Stimulated activated CD8-positive, alpha-beta memory T cell treated with anti-CD3 and anti-CD28 coated beads, Interleukin-12 subunit alpha, Interleukin-12 subunit beta, amount 100 ng/mL, for 1 hour (primary cell): ENCODE measurements at regions not wholly inside any gene's neighbourhood (a gene's known extent, or its start where the extent isn't known, plus 50 kb on each side); places are given as distances from the start of the nearest gene placed in this dataset.

Experiments used
- DNase-seq: peaks from one replicate; pipeline ENCODE4 v3.0.0-alpha.2; 2020; ENCODE audit warnings: low read depth

DNA sequence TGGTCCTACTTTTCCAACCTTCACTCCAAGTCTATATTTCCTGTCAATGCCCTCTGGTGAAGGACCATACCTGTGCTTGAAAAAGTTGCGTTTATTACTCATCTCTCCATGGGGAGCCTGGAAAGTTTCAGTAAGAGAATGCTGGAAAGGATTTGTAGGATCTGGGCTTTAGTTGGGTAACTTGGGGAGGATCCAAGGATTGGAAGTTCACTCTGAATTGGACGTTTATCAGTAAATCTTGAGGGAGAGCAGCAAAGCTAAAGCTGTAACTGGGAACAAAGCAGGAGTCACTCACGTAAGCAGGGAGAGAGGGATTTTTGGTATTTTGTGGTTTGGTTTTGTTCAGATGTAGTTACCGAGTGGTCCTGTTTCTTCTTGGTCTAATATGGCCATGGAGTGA, 51.4 kb upstream of the NPVF start:
- DNase-seq: no peak

- no peak for DNase-seq
Measured at GRCh38 chr7:25280181-25280580, 51.9 kb upstream of the NPVF start.

DNA sequence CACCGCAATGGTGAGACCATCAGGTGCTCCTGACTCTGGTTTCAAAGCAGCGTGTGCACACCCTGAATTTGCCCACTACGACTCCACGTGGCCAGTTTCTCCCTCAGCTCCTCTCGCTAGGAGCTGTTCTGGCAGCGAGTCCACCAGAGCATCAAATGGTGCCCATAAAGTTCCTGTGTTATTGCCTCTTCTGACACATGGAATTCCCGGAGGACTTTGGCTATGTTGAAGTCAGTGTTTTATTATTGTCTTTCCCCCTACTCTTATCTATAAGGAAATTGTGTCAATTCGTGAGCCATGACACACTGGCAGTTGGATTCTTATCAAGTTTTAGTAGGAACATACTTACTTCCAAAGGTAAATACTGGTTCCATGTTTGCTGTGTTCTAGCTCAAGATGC, 53.9 kb upstream of the NPVF start:
- DNase-seq: no peak

DNA sequence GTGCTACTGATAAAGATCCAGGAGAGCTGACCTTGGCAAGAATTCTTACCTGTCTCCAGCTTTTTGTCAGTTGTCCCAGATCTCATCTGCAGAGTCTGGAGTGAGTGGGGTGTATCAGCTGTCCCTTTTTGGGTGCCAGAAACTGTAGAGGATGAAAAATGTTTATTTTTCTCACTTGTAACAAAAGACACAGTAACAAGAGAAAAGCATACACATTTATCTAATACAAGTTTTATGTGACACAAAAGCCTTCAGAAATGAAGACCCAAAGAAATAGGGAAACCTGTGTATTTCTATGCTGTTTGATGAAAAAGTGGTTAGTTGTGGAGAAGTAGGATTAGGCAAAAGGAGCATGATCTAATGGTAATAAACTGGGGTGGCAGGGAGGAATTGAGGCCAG, 58.5 kb upstream of the NPVF start:
- DNase-seq: no peak

DNA sequence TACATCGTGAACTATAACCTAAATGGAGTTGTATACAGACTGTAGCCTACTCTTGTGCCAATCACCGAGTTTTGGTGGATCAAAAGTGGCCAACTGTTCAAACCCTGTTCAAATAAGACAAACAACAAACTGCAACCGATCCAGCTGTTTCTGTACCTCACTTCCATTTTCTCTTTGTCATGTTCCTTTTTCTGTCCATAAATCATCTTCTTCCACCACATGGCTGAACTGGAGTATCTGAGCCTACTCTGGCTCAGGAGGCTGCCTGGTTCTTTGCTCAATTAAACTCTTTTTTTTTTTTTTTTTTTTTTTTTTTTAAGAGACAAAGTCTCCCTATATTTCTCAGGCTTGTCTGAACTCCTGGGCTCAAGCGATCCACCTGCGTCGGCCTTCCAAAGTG, 59.0 kb upstream of the NPVF start:
- no peak for DNase-seq

GRCh38 chr7:25288556-25289307, 60.4 kb upstream of the NPVF start:
- no peak for DNase-seq

- no peak for DNase-seq
Measured at GRCh38 chr7:25289518-25289917, 61.2 kb upstream of the NPVF start.

DNA sequence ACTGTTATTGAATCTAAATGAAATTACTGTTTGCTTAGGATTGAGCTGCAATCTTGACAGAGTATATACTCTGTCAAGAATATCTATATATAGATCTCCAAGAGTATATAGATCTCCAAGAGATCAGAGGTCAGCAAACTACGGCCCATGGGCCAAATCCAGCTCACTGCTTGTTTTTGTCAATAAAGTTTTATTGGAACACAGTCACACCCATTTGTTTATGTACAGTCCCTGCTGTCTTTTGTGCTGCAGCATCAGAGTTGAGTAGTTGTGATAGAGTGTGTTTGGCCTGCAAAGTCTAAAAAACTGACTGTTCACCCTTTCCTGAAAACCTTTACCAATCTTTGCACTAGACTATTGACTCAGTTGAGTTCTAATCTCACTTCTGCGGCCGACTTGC, 66.3 kb upstream of the NPVF start:
- DNase-seq: no peak

DNA sequence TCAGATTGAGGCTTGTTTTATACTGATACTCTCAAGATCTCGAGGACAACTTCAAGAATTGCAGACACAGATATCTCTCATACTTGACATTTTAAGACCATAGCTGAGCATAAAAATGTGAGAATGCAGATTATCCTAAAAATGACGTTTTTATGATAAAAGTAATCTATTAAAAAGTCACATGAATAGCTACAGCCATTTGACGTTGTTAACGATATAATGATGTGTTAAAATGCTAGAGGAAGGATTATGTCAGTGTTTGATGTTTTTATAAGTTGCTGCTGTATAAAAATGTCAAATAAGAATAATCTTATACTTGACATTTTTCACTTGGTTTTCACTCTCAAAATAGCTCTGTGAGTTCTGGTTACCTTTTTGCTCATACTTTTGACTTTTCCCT, 67.1 kb upstream of the NPVF start:
- no peak for DNase-seq

DNA sequence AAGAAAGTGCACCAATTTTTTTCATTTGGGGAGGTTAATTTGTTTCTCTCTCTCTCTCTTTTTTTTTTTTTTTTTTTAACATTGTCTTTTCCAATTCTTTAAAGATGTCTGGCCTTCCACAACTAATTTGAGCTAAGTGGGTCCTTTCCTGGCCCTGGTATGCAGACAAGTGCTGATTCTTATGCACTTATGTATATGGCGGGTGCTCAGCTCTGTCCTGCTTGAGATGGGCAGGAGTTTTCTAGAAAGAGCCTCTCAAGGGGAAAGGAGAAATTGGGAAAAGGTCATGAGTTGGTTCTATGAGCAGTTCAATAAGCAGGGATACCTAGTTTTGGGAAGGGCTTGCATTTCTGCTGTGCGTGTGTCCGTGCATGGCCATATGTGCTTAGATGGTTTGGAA, 67.8 kb upstream of the NPVF start:
- no peak for DNase-seq

- DNase-seq: no peak
Measured at GRCh38 chr7:25297278-25297677, 69.0 kb upstream of the NPVF start.

DNA sequence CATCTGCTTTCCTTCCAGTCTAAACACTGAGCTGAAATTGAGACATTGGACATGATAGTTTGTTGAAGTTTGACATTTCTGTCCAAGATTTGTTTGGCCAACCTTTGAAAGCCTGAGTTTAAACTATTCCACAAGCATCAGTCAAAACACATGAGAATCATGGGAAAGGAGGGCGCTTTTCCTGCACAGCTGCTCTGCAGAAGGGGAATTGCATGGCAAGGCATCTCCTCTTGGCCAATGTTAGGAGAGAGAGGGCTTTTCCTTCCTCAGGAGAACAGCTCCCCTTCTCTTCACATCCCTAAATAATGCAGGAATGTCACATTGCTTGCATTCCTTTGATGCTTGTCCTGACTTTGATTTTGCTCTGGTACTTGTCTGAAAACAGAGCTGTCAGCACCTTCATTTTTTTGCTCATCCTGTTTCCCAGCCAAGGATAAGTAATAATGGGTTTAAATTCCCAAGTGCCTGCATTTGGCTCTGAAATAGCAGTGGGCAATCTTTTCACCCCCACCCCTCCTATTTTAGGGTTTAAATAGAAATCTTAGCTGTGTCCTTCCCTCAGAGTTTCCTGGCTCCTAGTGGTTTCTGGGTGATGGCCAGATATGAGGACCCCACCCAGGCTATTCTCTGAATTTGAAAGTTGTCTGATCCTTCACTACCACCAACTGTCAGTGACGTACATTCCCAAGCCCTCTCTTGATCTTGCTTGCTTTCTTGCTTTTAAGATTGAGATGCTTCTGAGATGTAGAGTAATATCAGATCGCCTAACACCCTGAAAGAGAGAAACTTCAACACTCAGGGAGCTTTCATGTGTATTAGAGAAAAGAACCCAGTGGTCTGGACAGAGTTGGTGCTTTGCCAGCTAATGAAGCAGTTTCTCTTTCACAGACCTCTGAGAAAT, 75.2 kb upstream of the NPVF start:
- DNase-seq: no peak

DNA sequence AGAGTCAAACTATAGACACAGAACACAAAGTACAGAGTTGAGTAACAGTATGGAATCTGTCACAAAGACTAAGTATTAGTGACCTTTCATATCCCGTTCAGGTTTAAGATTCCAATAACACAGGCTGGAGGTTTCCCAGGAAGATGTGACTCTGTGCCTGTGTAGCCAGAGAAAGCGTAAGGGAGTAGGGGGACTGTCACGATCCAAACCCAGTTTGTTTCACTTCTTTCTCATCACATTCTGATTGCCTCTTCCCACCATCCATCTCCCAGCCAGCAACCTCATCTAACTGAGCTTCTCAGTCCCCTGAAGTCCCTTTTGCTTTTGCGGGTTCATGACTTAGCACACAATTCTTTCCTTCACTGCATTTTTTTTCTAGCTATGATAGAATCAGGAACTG, 76.4 kb upstream of the NPVF start:
- no peak for DNase-seq

GRCh38 chr7:25305831-25306230, 77.5 kb upstream of the NPVF start:
- DNase-seq: no peak

GRCh38 chr7:25307624-25308023, 79.3 kb upstream of the NPVF start:
- DNase-seq: no peak

GRCh38 chr7:25308246-25308645, 80.0 kb upstream of the NPVF start:
- DNase-seq: no peak

DNA sequence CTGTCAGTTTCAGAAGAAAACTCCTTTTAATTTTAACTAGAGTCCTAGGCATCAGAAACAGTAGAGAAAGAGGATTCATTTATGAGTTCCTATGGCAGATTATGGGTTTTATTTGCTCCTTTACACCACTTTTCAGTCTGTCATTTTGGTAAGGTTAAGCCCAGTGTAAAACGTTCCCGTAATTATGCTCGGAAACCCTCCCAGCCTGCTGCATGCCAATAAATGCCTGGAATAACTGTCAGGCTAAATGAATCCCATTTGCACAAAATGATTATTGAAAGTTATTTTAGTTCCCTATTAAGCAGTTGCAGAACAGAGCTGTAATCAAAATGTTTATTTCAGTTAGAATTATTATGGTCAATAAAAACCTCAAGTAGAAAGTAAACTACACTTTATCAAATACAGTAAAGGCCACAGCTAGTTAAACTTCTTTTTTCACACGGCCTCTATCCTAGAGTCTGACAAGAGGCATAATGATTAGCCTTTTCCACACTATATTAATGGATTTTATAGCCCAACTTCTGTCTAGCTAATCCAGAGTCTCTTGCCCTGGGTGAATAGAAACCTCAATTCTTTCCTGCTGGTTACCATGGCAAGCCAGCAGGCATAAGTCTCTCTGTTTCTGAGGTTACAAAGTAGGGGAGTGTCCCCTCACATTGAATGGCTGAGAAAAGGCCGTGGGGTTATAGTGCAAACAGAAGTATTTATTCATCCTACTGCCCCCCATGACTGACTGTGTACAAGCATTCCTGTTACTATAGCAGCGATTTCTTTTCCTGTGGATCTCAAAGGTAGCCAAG, 80.8 kb upstream of the NPVF start:
- DNase-seq: no peak

DNA sequence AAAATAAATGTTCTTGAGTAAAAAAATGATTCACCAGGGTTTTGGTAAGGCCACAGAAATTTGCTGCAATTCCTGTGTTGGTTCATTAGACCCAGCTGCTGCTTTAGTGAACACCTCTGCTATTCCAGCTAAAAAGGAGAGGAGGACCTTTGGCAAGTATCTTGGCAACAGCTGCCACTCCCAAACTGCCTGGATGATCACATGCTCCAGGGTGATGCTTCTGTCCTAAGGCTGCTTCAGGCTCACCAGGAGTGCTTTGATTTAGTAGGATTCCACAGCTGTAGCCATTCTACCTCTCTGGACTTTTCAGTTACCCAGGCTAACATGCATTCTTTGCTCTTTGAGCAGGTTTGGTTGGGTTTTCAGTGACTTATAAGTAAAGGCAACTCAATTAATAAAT, 82.6 kb upstream of the NPVF start:
- DNase-seq: no peak

- DNase-seq: no peak
Measured at GRCh38 chr7:25311346-25311745, 83.1 kb upstream of the NPVF start.

DNA sequence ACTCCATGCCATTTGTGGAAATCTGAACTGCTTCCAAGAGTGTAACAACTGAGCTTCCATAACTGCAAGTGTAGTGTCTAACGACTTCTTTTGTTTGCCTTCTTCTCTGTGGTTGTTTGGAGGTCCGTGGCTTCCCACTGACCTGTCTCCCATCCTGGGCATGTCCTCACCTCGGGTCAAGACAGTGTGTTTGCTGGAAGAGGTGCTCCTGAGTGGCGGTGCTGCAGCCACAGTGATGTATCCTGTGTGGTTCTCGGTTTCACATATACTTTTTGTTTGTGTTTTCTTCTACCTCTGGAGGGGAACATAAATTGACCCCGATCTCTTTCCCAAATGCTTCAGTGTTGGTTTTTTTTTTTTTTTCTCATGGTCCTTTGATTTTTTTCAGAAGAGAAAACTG, 84.7 kb upstream of the NPVF start:
- no peak for DNase-seq

GRCh38 chr7:25313526-25313925, 85.2 kb upstream of the NPVF start:
- no peak for DNase-seq

- DNase-seq: no peak
Measured at GRCh38 chr7:25314094-25314730, 85.9 kb upstream of the NPVF start.
